Neuronal stem cell (in vitro differentiated cells): ENCODE measurements at regions not wholly inside any gene's neighbourhood (a gene's known extent, or its start where the extent isn't known, plus 50 kb on each side); places are given as distances from the start of the nearest gene placed in this dataset.

ENCODE experiments used
- DNase-seq: peaks from one replicate; pipeline ENCODE4 v3.0.0-alpha.2; 2013; ENCODE audit warnings: low spot score
- H2AFZ ChIP-seq: one replicate; pipeline ENCODE4 v1.6.1; 2013; ENCODE audit warnings: mild to moderate bottlenecking, low read length, inconsistent platforms
- H2AK5ac ChIP-seq: 2 replicates; pipeline ENCODE4 v1.6.1; 2013; ENCODE audit warnings: low read depth, mild to moderate bottlenecking, inconsistent platforms, low read length, moderate library complexity, mixed read lengths
- H2BK120ac ChIP-seq: 2 replicates; pipeline ENCODE4 v1.6.1; 2013; ENCODE audit warnings: low read depth, mild to moderate bottlenecking, inconsistent platforms, low read length, moderate library complexity, mixed read lengths
- H2BK12ac ChIP-seq: one replicate; pipeline ENCODE4 v1.6.1; 2013; ENCODE audit warnings: low read length, inconsistent platforms
- H2BK15ac ChIP-seq: 2 replicates; pipeline ENCODE4 v1.6.1; 2013; ENCODE audit warnings: mild to moderate bottlenecking, low read length, inconsistent platforms, mixed read lengths
- H2BK5ac ChIP-seq: one replicate; pipeline ENCODE4 v1.6.1; 2013; ENCODE audit warnings: inconsistent platforms, mild to moderate bottlenecking, low read length, moderate library complexity
- H3K14ac ChIP-seq: one replicate; pipeline ENCODE4 v1.6.1; 2013; ENCODE audit warnings: low read length, inconsistent platforms
- H3K18ac ChIP-seq: 2 replicates; pipeline ENCODE4 v1.6.1; 2013; ENCODE audit warnings: low read length, inconsistent platforms
- H3K23ac ChIP-seq: 2 replicates; pipeline ENCODE4 v1.6.1; 2013; ENCODE audit warnings: low read depth, mild to moderate bottlenecking, mixed read lengths, low read length, inconsistent platforms; ENCODE audit not compliant: poor library complexity
- H3K27ac ChIP-seq: replicated peaks from 3 replicates; pipeline ENCODE4 v1.5.1; 2013; ENCODE audit warnings: low read length, inconsistent platforms
- H3K27me3 ChIP-seq, 3 experiments: 2 replicates each; pipeline ENCODE4 v1.6.1; 2013; ENCODE audit warnings: low read length in 3 of 3, mild to moderate bottlenecking in 2 of 3, inconsistent platforms in 1 of 3, low read depth in 1 of 3, mixed read lengths in 1 of 3, moderate library complexity in 1 of 3; ENCODE audit not compliant: control insufficient read depth in 3 of 3, insufficient read depth in 3 of 3
- H3K36me3 ChIP-seq, 2 donors: replicated peaks in 1 of 2; 2 replicates each; pipeline ENCODE4 v1.6.1; 2013; ENCODE audit warnings: low read length in 2 of 2; ENCODE audit not compliant: control insufficient read depth in 2 of 2, insufficient read depth in 2 of 2
- H3K4ac ChIP-seq: 2 replicates; pipeline ENCODE4 v1.6.1; 2013; ENCODE audit warnings: inconsistent platforms, mild to moderate bottlenecking, low read length, moderate library complexity
- H3K4me1 ChIP-seq, 2 donors: 1 replicate in 1 of 2; 2 replicates in 1 of 2; pipeline ENCODE4 v1.6.1; 2013; ENCODE audit warnings: low read length in 2 of 2, low read depth in 1 of 2; ENCODE audit not compliant: control insufficient read depth in 2 of 2, insufficient read depth in 1 of 2
- H3K4me2 ChIP-seq: one replicate; pipeline ENCODE4 v1.6.1; 2013; ENCODE audit warnings: mild to moderate bottlenecking, low read length, inconsistent platforms; ENCODE audit not compliant: insufficient read depth, poor library complexity, severe bottlenecking
- H3K4me3 ChIP-seq, 2 donors: 2 replicates each; pipeline ENCODE4 v1.5.1; 2013; ENCODE audit warnings: low read length in 2 of 2, mild to moderate bottlenecking in 2 of 2, inconsistent platforms in 1 of 2, moderate library complexity in 1 of 2
- H3K79me1 ChIP-seq: one replicate; pipeline ENCODE4 v1.6.1; 2013; ENCODE audit warnings: low read depth, mild to moderate bottlenecking, inconsistent platforms, low read length, moderate library complexity
- H3K9ac ChIP-seq: one replicate; pipeline ENCODE4 v1.6.1; 2013; ENCODE audit warnings: mild to moderate bottlenecking, low read depth, low read length, inconsistent platforms; ENCODE audit not compliant: poor library complexity
- H3K9me3 ChIP-seq, 2 donors: replicated peaks in 1 of 2; 2 replicates each; pipeline versions ENCODE3 to v1.6.1; 2013; ENCODE audit warnings: low read length in 2 of 2, mild to moderate bottlenecking in 2 of 2, inconsistent platforms in 1 of 2, low read depth in 1 of 2, mixed read lengths in 1 of 2, moderate library complexity in 1 of 2; ENCODE audit not compliant: control insufficient read depth in 2 of 2, insufficient read depth in 1 of 2
- H4K8ac ChIP-seq: one replicate; pipeline ENCODE4 v1.6.1; 2013; ENCODE audit warnings: low read depth, mild to moderate bottlenecking, inconsistent platforms, low read length, moderate library complexity
- H4K91ac ChIP-seq: one replicate; pipeline ENCODE4 v1.6.1; 2013; ENCODE audit warnings: low read length, low read depth, mild to moderate bottlenecking, inconsistent platforms; ENCODE audit not compliant: poor library complexity
- WGBS, 2 donors: extraction: QIAGEN DNeasy Blood & Tissue Kit; methylation state at CpG; one replicate each; pipeline ENCODE4 v1.1.7; 2013; ENCODE audit warnings: missing lambda C conversion rate in 2 of 2, mixed read lengths in 1 of 2; ENCODE audit not compliant: insufficient read length in 2 of 2, insufficient replicate concordance in 1 of 2; ENCODE audit errors: extremely low coverage in 2 of 2; 5-methylcytosine and 5-hydroxymethylcytosine counted together

GRCh38 chr3:157824281-157824680, 281.9 kb downstream of the SHOX2 start:
- Histone ChIP-seq H4K91ac (no peak overlapping the region), H3K4me3 (no peak overlapping the region), H3K36me3 (no peaks in the 10 kb centered on the region), H2BK15ac (no peak overlapping the region), H3K9me3 (no peaks in the 10 kb centered on the region), H2BK5ac (no peak overlapping the region), H2BK12ac (no peak overlapping the region), H2AK5ac (no peak overlapping the region), H2BK120ac (no peak overlapping the region), H3K14ac (no peak overlapping the region), H3K4me2 (no peak overlapping the region), H3K23ac (no peak overlapping the region), H3K9ac (no peak overlapping the region), H2AFZ (no peak overlapping the region), H3K27me3 (no peaks in the 10 kb centered on the region), H3K4ac (no peak overlapping the region), H3K79me1 (no peaks in the 10 kb centered on the region), H4K8ac (no peak overlapping the region), H3K4me1 (no peaks in the 10 kb centered on the region), H3K27ac (no peak overlapping the region), H3K18ac (no peak overlapping the region)
- DNase-seq = no peak
- no CpG with 5 or more reads among the region's 4 CpGs for WGBS, 2 donors

GRCh38 chr3:157823050-157823449, 283.2 kb downstream of the SHOX2 start:
- Histone ChIP-seq H2BK15ac (no peak overlapping the region), H3K27ac (no peak overlapping the region), H3K4me3 (no peak overlapping the region), H3K9ac (no peak overlapping the region), H3K4me1 (no peaks in the 10 kb centered on the region), H4K8ac (no peak overlapping the region), H3K14ac (no peak overlapping the region), H3K36me3 (no peaks in the 10 kb centered on the region), H2BK5ac (no peak overlapping the region), H3K18ac (no peak overlapping the region), H4K91ac (no peak overlapping the region), H3K4ac (no peak overlapping the region), H3K27me3 (no peaks in the 10 kb centered on the region), H3K4me2 (no peak overlapping the region), H2BK120ac (no peak overlapping the region), H3K79me1 (no peaks in the 10 kb centered on the region), H2AK5ac (no peak overlapping the region), H3K9me3 (no peaks in the 10 kb centered on the region), H2AFZ (no peak overlapping the region), H3K23ac (no peak overlapping the region), H2BK12ac (no peak overlapping the region)
- no CpG with 5 or more reads among the region's 1 CpG for WGBS, 2 donors
- DNase-seq = no peak

DNA sequence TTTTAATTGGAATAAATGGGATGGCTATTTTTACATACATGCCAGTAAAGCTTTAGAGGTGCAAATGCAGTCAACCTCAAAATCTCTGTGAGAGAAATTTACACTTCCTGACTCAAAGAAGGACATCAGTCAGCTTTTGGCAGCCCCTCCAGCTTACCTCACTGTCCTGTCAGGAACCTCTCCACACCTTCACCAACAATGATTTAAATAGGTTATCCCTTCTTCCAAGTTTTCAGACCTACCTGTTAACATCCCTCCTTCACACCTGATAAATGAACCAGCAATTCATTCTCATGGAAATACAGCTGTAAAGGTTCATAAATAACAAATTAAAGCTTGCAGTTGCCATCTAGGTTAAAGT, 286.1 kb downstream of the SHOX2 start:
- Histone ChIP-seq H2BK5ac (no peak overlapping the region), H3K4me1 (no peaks in the 10 kb centered on the region), H4K91ac (no peak overlapping the region), H4K8ac (no peak overlapping the region), H3K79me1 (no peaks in the 10 kb centered on the region), H3K23ac (no peak overlapping the region), H3K18ac (no peak overlapping the region), H3K36me3 (no peaks in the 10 kb centered on the region), H3K9me3 (no peaks in the 10 kb centered on the region), H3K9ac (no peak overlapping the region), H2AFZ (no peak overlapping the region), H3K4ac (no peak overlapping the region), H3K27me3 (no peaks in the 10 kb centered on the region), H2AK5ac (no peak overlapping the region), H2BK15ac (no peak overlapping the region), H3K4me2 (no peak overlapping the region), H3K14ac (no peak overlapping the region), H2BK12ac (no peak overlapping the region), H3K27ac (no peak overlapping the region), H3K4me3 (no peak overlapping the region), H2BK120ac (no peak overlapping the region)
- DNase-seq = no peak

DNA sequence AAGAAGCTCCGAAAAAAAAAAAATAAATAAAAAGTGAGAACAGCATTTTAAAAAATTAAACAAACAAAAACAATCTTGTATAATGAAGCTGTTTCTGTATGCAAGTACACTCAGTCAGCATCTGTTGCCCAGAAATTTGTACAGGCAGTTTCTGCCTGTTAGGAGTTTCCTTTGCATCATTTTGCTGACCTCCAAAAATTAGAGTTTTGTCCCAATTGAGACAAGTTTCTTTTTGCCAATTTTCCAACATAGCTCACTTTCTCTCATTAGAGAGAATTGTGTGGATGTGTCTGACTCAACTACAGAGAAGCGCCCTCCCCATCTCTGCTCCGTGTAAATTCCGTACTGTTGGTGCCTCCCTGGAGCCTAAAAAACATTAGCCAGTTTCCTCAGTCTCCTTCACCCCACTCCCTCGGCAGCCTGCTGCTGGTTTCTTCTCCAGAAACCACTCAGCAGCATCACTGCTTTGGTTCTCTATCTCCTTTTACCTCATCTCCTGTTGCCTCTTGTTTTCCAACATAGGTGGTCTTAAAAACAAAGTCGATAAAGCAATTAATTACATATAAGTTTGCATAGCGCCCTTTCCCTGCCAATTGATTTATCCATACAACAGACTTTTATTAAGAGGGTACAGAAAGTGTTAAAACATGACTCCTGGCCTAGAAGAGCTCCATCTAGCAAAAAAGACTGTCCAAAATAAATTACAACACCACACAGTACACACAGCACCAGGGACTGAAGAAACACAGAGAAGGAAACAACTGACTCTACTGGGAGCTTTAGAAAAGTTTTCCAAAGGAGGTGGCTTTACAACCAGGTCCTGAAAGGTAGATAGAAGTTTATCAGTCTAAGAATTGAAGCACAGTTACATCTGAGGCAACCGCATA, 286.7 kb downstream of the SHOX2 start:
- no peak overlapping the region for H3K23ac ChIP-seq
- H4K8ac ChIP-seq = no peak overlapping the region
- H3K4me3 ChIP-seq = no peak overlapping the region
- no peaks in the 10 kb centered on the region for H3K27me3 ChIP-seq
- no peak overlapping the region for H3K18ac ChIP-seq
- no peak overlapping the region for H2BK12ac ChIP-seq
- H3K4me2 ChIP-seq = no peak overlapping the region
- no peaks in the 10 kb centered on the region for H3K79me1 ChIP-seq
- no peak for DNase-seq
- H3K36me3 ChIP-seq = no peaks in the 10 kb centered on the region
- H2BK5ac ChIP-seq = no peak overlapping the region
- no CpG with 5 or more reads among the region's 8 CpGs for WGBS, 2 donors
- H3K14ac ChIP-seq = no peak overlapping the region
- H3K9me3 ChIP-seq = no peaks in the 10 kb centered on the region
- no peak overlapping the region for H2BK15ac ChIP-seq
- no peak overlapping the region for H3K9ac ChIP-seq
- H2AFZ ChIP-seq = no peak overlapping the region
- no peak overlapping the region for H2AK5ac ChIP-seq
- no peak overlapping the region for H3K27ac ChIP-seq
- no peak overlapping the region for H2BK120ac ChIP-seq
- H3K4me1 ChIP-seq = no peaks in the 10 kb centered on the region
- H4K91ac ChIP-seq = no peak overlapping the region
- H3K4ac ChIP-seq = no peak overlapping the region
